Esophagus squamous epithelium (tissue), 4 donors: ENCODE measurements at regions not wholly inside any gene's neighbourhood (a gene's known extent, or its start where the extent isn't known, plus 50 kb on each side); places are given as distances from the start of the nearest gene placed in this dataset.

Experiments
- POLR2A ChIP-seq, 4 donors: fragments of 450-650 bp; IDR thresholded peaks; one replicate each; pipeline ENCODE4 v1.6.1; 2017; ENCODE audit warnings: antibody characterized with exemption in 4 of 4, mild to moderate bottlenecking in 4 of 4, moderate library complexity in 3 of 4
- TF ChIP-seq, protein P1 (sequence below), 6 experiments: fragments of 450-650 bp in 4 of 6; fragments of 200-600 bp in 2 of 6; sonication (generic) in 2 of 6; IDR thresholded peaks; one replicate each; pipeline ENCODE4 v1.5.1; 2016 to 2019; ENCODE audit warnings: antibody characterized with exemption in 6 of 6, mild to moderate bottlenecking in 4 of 6, moderate library complexity in 4 of 6

DNA sequence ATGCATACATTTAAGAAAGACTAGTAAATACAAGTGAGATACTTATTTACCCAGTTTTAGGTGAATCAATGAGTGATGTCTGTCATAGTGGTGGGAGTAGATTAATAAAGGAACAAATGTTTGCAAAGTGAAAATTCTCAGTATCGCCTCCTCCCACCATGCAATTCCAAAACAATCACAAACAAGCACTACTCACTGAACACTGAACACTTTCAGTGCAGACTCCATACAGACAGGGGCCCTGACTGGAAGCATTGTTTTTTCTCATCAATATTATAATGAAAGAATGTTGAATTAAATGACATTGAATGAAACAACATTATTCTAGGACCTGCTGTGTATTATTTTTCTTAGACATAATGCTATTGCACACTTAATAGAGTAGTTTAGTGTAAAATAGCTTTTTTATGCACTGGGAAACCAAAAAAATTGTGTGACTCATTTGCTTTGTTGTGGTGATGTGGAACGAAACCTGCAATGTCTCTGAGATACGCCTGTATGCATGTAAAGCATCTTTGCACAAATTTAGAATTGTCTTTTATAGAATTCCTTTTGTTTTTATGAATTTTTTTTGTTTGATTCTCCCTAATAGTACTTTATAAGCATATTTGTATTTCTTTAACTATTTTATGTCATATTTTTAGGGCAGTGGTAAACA is 317.5 kb downstream of the UTRN start:
- TF ChIP-seq, protein P1, sequence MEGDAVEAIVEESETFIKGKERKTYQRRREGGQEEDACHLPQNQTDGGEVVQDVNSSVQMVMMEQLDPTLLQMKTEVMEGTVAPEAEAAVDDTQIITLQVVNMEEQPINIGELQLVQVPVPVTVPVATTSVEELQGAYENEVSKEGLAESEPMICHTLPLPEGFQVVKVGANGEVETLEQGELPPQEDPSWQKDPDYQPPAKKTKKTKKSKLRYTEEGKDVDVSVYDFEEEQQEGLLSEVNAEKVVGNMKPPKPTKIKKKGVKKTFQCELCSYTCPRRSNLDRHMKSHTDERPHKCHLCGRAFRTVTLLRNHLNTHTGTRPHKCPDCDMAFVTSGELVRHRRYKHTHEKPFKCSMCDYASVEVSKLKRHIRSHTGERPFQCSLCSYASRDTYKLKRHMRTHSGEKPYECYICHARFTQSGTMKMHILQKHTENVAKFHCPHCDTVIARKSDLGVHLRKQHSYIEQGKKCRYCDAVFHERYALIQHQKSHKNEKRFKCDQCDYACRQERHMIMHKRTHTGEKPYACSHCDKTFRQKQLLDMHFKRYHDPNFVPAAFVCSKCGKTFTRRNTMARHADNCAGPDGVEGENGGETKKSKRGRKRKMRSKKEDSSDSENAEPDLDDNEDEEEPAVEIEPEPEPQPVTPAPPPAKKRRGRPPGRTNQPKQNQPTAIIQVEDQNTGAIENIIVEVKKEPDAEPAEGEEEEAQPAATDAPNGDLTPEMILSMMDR (IDR thresholded peaks at IDR 0.05), result no peak
- no peak for TF ChIP-seq POLR2A (IDR thresholded peaks at IDR 0.05)
